GF-D8 (cell line): ENCODE measurements at regions not wholly inside any gene's neighbourhood (a gene's known extent, or its start where the extent isn't known, plus 50 kb on each side); places are given as distances from the start of the nearest gene placed in this dataset.

ENCODE experiments used
- DNase-seq: peaks from one replicate; lab custom pipeline; 2025; lab: John Stamatoyannopoulos, UW

DNA sequence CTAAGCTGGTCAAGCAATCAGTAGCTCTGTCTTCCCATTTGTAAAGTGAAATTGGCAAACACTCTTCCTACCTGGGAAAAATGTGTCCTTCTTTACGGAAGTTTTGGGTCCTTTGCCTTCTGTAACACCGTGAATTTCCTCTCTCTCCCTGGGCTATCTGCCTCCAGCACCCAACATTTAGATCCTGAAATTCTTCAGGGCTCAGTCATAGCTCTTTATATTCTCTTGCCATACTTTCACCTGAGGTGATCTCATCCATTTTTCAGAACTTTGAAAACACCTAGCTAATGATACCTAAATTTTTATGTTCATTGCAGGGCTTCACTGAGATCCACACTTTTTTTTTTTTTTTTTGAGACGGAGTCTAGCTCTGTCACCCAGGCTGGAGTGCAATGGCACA, 1042.2 kb downstream of the DIAPH3 start:
- no peak for DNase-seq

DNA sequence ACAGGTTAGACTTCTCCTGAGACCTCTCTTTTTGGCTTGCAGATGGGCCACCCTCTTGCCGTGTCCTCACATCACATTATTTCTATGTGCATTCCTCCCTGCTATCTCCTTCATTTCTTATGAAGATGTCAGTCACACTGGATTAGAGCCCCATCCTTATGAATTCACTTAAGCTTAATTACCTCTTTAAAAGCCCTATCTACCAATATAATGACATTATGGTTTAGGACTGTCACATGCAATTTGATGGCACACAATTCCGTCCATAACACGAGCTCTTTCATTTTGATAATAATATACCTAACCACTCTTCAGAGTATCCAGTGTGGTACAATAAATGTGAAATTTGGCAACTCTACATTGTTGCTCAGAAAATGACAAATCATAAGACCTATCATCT, 1037.3 kb downstream of the DIAPH3 start:
- no peak for DNase-seq

DNA sequence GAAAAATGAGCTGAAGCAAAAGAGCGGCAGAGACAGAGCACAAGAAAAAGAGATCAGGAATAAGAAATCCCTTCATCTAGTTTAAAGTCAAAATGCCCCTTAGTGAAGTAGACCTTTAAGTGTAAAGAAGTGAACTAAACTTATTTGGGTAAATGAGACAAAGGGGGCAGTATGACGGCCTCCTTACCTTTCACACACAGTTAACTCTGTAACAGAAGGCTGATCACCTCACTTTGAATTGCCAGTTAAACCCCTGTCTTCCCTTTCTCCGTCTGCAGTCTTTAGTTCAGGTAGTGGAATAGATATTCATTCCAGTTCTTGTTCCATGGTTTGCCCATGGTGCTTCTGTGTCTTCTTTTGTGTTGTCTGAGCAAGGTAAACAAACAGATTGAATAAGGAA, 1029.8 kb downstream of the DIAPH3 start:
- DNase-seq = no peak

DNA sequence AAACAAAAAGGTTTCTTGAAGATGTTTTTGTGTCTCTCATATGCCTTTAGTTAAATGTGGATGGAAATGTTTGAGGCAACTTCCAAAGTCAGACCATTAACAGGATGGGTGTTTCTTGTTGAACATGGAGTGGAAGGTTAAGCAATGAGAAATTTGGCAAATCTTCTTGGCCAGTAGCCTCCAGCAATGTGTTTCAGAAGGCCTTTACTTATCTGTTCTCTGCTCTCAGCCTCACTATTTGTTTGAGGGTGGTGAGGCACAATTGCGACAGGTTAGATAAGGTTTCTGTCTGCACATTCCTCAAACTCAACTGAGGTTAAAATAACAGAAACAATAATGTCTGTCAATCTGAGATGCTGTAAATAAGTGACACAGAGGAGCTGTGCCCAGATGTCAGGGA, 1019.0 kb downstream of the DIAPH3 start:
- DNase-seq = no peak

DNA sequence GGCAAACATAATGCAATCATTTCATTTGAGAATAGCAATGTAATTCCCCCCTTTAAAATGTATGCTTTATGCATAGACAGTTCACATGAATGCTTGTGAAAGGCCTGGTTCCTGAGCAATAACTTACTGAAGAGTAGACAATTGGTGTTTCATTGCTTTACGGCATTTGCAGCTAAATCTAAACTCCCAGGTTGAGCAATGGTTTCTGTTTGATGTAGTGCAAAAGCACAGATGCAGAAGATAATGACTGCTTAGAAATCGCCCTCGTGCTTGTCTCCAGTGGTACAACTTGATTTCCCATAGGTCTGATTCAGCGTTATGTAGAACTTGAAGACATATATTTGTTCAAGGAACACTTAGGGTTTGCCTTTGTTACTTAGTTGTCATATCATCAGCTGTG, 1018.3 kb downstream of the DIAPH3 start:
- no peak for DNase-seq

DNA sequence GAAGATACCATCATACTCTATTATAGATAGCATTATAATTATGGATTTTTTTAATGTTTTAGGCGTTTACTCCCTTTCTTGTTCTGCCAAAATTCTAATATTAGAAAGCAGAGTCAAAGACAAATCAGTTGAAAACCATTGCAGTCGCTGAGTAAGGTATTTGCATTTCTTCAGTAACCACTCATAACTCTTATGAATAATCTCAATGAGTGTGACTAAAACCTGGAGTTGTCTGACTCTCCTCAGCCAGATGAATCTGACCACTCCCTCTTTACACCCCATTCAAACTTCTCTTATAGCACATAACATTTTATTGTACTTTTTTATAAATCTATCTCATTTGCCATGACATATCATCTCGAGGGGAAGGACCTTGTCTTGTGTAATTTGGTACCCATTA, 1006.5 kb downstream of the DIAPH3 start:
- DNase-seq = no peak

DNA sequence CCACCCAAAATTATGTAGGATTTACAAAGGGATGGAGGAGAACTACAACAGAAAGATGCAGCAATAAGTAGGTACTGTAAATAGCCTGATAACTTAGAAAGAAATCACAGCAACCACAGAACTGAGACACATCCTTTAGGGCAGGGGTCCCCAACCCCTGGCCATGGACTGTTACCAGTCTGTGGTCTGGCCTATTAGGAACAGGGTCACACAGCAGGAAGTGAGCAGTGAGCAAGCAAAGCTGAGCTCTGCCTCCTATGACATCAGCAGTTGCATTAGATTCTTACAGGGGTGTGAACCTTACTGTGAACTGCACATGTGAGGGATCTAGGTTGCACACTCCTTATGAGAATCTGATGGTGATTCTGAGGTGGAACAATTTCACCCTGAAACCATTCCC, 997.6 kb downstream of the DIAPH3 start:
- DNase-seq = no peak

DNA sequence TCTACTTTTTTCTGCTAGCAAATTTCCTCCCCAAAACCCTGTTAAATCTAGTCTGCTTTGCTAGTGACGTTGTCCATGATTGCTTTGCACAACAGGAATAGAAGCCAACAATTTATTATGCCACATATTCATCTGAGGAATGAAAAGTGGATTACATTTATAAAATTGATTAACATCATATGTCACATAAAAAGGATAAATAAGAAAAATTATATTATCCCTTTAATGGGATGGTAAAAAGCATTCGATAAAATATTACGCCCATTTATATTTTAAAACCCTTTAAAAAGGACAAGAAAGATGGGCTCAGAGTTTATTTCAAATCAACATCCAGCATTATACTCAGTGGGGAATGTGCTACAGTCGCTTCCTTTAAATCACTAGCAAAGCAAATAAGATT, 991.7 kb downstream of the DIAPH3 start:
- DNase-seq = no peak

DNA sequence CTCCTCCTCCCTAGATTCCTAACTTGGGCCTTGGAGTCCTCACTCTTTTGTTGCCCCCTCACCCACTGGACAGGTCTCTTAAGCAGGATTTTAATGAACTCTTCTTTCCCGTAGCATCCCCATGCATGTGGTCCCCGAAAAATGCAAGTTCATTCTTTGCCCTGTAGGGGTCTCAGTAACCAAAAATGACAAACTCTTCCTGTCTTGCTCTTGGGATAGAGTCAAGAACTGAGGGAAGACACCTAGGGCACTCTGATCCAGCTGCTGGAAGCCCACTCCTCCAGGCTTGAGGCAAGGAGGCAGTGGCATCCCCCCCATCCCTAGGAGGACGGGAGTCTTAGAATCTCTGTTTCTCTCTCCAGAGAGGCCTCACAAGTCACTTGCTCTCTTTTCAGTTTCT, 987.0 kb downstream of the DIAPH3 start:
- DNase-seq = no peak

DNA sequence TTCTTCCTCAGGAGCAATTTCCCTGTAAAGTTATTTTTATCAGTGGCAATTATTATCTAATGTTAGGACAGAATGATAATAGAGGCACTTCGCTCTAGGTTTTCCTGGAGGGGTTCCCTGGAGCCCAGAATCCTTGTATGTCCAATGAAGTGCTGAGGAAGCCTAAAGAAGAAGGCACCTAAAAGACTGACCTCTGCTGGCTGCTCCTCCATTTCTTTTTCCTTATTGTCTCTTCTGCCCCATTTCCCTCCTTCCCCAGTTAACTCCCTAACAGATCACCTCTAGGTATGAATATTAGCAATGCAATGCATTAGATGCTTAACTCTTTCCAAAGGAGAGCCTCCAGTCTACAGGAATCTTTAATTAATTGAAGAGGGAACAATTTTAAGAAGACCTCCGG, 985.4 kb downstream of the DIAPH3 start:
- DNase-seq = no peak

DNA sequence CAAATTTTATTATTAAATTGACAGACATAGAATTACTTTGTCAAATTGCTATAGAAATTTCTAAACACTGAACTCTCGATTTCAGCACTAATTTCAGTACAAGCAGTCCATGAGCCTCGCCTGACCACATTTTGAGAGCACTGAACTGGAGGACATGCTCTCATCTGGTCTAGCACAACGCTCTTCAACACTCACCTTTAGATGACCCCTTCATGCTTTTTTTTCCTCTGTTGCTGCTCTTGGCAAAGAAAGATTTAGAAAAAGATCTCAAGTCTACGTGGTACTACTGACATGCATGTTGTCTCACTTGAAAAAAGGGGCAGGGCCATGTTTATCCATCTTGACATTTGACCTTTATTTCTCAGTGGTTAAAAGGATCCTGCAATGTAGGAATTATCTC, 981.5 kb downstream of the DIAPH3 start:
- DNase-seq = no peak

DNA sequence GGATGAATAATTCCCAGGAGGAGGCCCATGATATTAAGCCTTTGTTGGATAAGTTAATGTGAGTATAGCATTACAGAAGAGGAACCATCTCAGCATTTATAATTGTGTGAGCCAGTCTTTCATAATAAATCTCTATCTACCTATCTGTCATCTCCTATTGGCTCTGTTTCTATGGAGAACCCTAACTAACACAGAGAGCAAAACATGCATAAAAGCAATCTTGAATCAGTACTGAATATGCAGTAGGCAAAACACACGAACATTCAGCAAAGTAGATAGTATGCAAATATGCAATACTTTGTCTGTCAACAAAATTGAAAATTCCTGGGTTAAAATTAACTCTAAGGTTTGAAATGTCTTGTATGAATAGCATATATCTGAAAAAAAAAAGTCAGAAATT, 966.3 kb downstream of the DIAPH3 start:
- DNase-seq = no peak

DNA sequence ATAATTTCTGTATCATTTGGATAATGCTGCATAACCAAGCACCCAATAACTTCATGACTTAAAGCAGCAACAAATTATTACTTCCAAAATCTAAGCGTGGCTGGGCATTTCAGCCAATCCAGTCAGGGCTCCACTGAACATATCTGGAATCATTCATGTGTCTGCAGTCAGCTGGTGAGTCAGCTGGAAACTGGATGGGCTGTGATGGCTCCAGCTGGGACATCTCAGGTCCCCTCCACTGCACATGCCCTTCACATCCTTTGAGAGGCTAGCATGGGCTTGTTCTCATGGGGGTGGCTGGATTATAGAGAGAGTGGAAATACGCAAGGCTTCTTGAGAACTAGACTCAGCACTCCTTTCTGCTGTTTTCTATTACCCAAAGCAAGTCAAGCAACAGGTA, 961.9 kb downstream of the DIAPH3 start:
- no peak for DNase-seq

DNA sequence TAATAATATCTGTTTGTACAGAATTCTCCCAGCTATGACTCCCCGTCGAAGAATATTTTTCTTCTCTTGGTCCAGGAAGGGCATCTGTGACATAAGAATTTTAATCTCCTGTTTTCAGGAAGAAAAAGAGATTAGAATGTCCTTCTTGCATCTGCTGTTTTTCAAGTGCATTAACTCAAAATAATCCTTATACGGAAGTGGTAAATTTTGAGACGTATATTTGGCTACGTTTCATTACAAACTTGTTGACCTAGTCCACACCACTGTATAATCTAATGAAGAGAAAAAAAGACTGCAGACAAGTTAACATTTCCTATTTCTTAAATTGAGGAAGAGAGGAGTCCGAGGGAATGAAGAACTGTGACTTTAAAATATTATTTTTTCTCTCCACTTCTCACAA, 959.9 kb downstream of the DIAPH3 start:
- DNase-seq = no peak

DNA sequence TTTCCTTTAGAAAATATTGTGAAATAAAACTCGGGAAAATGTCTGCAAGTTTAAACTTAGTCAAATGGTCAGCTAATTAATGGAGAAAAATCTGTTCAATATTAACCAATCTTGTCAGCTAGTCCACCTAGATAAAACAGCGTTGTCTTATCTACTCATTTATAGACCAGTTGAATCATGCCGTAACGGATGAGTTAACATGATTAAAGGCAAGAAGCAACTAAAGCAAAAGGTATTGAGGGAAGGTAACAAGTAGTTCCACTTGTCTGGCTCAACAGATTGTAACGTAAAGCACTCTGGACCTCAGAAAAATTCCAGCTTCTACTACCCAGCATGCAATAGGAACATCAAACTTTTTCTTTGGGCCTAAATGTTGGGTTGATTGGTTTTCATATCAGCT, 958.2 kb downstream of the DIAPH3 start:
- DNase-seq = no peak

DNA sequence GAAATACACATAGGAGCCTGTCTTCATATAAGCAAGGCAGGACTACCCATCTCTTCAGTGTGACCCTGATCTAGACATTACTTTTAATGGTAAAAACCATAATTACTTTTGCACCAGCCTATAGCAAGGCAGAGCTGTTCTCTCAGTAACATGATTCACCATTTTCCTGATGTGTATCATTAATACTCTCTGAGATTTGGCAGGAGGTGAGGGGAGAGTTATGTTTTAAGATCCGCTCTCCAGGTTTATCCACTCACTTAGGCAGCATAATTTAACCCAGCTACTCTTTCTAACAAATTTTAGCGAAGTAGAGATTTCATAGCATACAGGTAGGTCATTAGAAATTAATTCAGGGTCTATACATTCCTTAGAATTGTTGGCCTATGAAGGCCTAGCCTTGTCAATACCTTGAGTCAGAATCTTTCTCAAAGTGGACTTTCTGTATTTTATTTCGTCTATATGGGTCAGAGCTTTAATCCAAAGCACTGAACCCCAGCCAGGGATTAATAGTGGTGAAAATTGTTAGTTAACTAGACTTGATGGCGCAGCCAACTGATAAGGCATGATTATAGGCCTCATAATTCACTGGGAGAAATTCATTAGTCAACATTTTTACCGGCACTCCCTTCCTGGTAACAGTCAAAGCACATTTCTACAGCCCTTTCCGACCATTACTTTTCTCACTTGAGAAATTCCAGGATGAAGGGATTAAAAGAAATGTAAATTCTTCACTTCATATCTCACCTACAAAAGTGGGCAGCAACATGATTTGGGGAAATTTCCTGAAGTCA, 955.1 kb downstream of the DIAPH3 start:
- no peak for DNase-seq

DNA sequence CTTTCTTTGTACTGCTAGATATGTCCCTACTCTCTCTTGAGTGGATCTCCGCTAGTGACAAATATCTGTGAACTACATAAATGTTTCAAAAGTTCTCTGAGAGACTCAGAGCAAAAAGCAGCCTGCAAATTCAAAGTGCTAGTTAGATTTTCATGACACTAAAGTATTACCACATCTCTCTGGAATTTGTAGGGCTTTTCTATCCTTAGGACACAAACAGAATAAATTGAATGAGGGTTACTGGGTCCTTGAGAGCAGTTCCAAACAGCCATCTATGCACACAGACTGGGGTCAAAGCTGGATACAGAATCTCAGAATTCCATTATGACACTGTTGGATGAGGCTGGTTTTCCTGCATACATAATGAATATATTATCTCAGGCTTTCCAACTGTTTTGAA, 953.2 kb downstream of the DIAPH3 start:
- DNase-seq = no peak

DNA sequence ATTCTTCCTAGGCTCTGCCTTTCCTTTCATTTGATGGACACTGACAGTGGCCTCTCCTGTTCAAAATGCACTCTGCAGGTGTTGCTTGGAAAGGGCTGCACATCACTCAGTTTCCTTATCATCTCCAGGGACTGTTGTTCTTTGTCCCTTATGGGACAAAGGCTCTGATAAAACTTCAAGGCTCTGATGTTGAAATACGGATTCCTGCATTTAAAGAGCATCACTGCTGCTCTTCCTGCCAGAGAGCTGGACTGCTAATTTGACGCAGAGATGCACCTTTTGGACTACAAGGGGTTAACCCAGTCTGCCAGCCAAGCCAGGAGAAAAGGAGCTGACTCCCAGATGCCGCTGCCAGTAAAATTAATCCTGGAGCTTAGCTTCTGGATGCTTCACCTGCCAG, 952.1 kb downstream of the DIAPH3 start:
- no peak for DNase-seq

DNA sequence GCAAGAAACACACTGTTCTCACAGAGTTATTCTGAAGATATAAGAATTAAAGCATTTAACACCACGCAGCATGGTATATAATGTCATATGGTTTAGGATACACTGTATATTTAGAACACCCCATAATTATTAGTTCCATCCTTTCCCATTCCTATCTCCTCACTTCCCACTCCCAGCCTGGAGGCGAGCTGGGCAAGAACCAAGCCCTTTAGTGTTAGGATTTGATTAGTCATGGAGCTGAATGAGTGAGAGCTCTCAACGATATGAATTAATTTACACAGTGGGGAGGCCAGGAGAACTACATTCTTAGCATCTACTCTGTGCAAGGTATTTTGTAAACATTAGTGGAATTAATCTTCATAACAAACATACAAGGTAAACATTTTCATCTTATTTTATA, 934.3 kb downstream of the DIAPH3 start:
- no peak for DNase-seq

DNA sequence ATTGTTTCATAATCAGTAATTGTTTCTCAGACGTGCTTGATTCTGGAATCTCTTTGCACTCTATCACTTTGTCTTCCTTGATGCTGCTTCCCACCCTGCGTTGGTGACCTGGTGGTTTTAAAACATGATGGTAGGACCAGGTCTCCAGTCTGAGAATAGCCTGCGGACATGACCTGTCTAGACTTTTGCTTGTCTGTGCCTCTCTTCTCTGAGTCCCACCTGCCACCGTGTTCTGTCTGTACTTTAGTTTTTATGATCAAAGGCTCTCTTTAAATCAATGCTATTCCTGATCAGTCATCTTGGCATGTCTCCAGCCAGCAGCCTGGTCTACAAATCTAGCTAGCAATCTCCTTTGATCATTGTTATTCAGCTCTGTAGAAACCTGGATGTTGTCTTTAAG, 933.9 kb downstream of the DIAPH3 start:
- DNase-seq = no peak

DNA sequence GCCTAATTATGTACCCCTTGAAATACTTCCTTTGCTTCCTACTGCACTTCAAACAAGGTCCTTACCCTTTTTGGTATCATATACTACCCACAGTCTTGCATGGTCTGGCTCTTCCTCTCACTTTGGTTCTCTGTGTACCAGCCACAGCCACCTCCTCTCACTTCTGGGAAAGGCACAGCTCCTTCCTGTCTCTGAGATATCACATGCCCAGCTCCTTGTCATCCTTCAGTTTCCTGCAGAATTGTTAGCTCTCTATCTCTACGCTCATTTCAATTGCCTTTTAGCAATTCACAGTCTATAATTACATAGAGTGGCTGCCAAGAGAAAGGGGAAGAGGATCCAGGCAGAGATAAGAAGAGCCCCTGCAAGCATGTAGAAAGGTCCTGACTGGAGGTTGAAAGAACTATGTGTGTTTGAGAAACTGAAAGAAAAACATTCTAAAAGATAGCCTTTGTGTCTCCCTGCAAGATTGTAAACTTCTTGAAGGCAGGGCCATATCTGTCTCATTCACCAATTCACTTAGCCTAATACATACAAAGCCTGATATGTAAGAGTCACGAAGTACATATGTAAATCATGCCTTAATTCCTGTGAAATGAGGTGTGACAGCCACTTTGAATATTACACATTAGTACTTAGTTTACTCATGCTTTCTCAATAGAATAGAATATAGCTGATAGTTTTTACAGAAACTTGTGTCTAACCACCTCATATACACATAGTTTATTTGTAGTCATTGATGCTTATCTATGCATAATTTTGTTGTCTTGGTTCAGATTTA, 933.1 kb downstream of the DIAPH3 start:
- no peak for DNase-seq

DNA sequence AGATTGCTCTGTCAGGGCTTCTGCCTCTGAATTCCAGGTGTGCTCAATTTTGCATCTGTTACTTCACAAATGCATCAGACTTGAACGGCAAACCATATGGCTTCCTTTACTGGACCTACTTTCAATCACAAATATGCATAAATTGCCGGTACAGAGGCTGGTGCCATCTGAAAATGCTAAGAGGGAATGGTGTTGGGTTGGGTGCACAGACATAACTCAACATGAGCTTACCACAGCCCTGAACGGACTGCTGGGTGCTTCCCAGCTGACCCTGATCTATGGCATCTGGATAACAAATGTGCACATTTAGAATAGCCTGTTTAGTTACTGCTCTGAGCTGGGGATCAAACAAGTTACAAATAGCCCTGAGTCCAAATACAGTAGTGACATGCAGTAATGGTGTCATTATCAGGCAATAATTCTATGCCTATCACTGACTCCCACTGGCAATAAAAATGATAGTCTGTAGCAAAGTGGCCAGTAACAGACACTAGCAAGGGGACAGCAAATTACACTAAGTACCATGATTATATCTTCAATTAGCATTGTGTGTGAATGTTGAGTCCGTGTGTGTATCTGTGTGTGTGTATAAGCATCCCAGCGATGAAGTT, 927.3 kb downstream of the DIAPH3 start:
- DNase-seq = no peak

DNA sequence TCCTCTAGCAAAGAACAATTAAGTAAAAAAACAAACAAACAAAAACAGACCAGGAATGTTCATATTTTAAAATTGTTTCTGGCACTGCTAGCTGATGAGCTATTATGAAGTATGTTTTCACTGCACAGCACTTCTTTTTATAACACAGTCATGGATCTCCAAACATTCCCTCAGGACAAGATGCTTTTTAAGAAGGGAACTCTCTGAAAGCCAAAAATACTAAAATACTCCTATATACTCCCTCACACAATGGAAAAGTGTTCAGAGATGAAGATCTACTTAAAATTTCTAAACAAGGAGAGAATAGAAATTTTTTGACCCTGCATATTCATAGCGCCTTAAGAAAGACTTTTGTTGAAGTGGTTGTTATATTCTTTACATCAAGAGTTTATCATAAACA, 926.8 kb downstream of the DIAPH3 start:
- no peak for DNase-seq
